Kidney glomerular epithelial cell (primary cell): ENCODE measurements at regions not wholly inside any gene's neighbourhood (a gene's known extent, or its start where the extent isn't known, plus 50 kb on each side); places are given as distances from the start of the nearest gene placed in this dataset.
"Not testable (repeated sequence)": the region's sequence is repeated elsewhere in the genome, so short reads cannot be mapped to it uniquely, and the experiment has no call there.

Experiments
- DNase-seq: peaks from one replicate; lab custom pipeline; 2025; lab: John Stamatoyannopoulos, UW

DNA sequence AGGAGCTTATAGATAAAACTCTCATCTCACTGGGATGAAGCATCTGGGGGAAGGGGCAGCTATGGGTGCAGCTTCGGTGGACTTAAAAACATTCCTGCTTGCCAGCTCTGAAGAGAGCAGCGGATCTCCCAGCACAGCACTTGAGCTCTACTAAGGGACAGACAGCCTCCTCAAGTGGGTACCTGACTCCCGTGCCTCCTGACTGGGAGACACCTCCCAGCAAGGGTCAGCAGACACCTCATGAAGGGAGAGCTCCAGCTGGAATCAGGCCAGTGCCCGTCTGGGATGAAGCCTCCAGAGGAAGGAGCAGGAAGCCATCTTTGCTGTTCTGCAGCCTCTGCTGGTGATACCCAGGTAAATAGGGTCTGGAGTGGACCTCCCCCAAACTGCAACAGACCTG, 345.2 kb upstream of the SYT1 start:
- DNase-seq: no peak

DNA sequence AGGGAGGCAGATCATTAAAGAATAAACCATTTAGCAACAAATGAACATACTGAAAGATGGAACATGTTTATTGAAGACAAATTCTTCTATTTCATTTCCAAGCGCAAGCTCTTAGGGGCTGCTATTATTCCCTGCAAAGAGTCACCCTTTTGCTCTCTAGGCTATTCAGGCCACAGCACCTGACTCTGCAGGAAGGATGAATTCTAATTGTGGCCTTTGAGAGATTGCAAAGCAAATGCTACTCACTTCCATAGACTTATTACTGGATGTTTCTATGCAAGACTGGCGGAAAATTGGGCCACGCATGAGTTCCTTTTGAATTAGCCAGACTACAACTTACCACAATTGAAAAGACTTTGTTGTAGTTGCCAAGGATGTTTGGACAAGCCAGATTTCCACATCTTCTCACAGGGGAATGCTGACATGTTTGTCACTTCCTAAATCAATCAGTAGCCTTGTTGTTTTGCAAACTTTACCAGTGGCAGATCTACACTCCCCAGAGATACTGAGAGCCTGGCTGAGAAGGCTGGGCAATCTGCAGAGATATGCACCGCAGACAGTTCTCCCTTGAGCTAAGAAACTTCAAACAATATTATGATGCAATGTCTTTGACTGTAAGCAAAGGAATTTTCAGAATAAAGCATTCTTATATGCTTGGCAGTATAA, 334.3 kb upstream of the SYT1 start:
- no peak for DNase-seq

DNA sequence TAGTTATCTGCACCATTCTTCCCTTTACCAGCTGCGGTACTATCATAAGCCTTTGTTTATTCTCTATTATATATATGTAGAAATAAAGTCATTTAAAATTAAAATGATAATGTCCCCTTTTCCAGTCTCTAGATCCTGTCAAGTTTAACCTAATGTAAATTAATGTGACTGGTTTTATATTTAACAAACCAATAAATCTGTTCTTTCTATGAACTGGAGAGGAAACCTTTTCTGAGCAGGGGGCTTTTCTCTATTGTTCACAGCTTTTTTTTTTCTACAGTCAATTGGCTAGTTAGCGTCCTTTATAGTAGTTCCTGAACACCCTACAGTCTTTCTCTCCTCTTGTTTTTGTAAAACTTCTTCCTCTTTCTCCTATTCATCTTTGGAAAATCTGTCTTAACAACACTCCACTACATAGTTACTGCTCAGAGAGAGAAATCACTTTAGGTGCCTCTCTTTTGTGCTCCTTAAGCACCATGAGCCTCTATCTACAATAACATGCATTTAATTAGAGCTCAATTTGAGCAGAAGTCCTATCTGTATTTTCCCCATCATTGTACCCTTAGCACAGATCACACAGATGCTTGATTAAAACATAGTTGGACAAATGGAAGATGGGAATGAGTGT, 332.6 kb upstream of the SYT1 start:
- no peak for DNase-seq

DNA sequence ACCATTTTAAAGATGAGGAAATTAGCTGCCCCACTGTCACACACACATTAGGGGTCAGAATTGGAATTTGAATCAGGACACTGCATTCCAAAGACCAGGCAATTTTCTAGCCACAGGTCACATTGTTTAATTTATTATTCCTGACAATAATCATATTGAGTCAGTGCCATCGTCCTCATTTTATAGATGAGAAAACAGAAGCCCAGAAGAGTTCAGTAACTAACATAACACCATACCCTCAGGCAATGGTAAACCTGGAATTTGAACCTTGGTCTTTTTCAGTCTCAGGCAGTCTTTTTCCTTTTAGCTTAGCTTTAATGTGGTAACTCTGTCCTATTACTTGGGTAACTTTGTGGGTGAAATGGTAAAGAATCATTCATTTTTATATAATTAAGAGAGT, 330.3 kb upstream of the SYT1 start:
- no peak for DNase-seq

DNA sequence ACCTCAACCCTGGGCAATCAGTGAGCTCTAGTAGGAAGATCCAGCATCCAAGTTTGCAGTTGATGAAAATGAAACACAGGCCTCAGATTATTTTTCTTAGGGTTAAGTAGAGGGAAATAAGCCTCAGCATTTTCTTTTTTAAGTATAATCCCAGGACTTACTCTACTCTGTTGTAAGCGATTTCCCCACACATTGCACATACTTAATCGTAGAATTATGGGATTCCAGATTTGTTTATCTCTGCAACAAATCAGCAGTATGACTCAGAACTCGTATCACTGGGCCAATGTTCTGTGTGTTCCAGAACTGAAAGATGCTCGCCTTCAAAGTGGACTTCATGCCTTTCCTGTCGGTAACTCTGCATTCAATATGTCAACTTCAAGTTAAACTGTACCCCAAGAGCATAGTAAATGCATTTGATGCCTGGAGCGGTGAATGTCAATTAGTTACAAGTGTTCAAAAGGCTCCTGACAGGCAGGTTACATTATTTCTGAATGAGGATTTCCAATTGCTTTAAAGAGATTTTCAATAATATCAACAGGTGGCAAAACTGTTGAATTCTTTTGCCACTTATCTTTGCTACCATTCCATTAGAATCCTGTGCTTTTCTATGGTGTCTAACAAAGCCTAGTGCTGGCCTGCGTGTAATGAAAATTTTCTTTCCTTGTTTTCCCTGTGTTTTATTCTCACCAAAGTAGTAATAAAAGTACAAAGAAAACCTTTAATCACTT, 323.8 kb upstream of the SYT1 start:
- DNase-seq: no peak

DNA sequence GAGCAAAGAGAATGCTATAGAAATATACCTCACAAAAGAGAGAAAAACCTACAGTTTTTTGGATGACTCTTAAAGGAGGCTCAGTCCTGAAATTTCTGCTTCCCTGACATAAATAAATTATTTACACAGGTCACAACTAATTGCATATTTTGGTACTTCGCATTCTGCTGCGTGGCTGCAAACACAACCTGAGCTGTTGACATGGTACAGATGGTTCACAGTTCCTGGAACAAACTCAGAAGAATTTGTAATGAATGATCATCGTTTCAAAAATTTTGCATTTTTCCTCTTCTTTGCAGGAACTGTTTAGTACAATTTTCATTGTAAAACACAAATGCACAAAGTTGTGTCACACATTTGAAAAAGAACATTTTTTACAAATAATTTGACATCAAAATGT, 313.7 kb upstream of the SYT1 start:
- no peak for DNase-seq

DNA sequence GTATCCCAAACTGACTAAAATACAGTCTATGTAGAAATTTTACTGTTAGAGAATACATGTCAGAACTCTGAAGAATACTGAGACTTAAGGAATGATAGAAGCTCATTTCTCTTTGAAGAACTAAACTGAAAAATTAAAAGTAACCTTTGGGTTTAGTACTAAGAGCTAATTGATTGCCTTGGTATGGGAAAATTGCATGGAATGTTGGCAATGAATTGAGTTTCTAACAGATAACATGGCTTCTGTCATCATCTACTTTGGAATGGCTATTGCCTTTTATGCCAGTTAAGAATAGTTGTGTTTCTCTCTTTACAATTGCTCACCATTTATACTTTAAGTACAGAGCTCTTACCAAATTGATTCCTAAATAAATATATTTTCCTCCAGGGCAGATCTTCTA, 308.8 kb upstream of the SYT1 start:
- no peak for DNase-seq

DNA sequence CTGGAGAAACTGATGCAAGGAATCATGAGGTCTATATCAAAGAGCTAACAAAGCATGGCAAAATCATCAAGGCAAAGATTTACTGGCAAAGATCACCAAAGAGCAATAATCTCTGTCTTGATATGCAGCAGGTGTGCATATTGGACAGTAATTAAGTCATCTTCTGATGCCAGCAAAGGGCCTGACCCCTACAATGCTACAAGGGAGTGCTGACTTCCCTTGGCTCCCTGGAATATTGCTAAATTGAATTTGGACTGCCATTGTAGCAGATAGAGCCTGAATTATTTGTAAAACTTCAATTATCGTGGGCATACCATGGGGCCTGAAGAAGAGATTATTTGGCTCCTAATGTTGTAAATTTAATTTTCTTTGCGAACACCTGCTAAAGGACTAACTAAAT, 307.9 kb upstream of the SYT1 start:
- DNase-seq: no peak

DNA sequence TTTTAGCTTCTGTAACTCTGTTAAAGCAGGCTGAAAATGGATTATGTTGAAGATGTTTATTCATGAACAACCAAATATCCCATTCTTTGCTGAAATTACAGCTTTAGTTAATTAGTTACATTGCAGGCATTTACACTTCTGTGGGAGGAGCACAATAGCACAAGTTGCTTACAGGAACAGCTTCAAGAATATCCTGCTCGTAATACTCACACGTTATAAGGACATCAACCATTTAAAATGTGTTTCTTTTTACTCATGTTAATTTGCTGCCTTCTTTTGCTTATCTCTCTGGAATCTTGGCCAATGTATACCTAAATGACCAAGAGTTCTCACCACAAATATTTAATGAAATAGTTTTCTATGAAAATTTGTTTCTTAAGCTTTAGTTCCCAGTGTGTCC, 305.2 kb upstream of the SYT1 start:
- DNase-seq: peak; percentile 34

DNA sequence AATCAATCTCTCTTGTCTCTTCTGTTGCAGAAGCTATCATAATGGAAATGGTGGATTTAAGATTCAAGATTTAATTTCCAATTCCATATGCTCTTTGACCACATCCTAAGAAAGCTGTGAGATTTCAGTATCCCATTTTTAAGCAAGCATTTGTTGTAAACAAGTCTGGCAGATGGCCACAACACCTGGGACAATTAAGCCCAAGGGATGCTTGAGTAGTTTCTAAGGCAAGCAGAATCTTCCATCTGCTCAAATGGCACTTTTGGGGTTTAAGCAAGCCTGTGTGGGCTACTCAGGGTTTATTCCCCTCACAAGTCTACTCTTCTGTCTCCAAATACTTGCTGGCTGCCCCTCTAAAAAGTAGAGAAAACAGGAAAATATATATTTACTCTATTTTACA, 304.7 kb upstream of the SYT1 start:
- DNase-seq: no peak

DNA sequence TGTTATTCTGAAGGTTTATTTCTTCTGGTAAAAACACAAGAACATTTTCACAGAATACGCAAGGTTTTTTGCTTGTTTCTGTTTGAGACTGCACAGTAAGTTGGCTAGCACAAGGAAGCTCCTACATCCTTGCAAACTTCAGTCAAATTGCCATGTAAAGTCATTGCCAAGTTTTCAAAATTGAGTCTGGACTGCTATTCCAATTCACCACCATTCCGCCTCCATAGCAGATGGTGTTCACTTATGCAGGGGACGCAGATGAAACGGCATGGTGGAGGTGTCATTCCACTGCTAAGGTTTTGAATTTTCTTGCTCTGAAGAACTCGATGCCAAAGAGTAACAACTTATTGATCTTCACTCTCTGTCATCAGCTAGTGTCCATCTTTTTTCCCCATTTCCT, 303.9 kb upstream of the SYT1 start:
- DNase-seq: no peak

DNA sequence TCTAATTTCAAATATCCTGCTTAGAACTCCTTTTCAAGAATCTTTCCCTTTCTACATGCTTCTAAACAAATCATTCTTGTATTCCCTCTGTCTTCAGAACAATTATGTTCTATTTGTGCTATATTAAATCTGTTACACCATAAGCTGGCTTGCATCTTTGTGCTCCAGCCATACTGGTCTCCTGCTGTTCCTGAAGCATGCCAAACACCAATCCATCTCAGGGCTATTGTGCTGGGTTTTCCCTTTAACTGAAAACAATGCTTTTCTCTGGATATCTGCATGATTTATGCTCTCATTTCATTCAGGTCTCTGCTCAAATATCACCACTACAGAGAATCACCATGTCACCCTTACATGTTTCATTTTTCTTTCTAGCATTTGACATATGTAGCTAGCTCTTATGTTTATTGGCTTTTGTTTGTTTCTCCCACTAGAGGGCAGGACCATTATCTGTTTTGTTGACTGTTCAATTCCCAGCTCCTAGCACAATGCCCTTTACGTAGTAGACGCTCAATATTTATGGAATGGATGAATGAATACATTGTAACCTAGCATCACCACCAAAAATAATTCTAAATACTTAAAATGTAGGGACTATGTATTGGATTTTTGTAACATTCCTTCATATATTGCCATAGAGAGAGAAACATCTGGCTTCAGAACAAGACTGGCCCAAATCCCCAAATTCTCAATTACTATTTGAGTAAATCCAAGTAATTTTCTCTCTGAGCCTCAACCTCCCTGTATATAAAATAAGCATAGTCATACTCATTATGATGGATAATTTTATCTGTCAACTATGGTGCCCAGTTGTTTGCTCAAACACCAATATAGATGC, 302.0 kb upstream of the SYT1 start:
- DNase-seq: no peak

DNA sequence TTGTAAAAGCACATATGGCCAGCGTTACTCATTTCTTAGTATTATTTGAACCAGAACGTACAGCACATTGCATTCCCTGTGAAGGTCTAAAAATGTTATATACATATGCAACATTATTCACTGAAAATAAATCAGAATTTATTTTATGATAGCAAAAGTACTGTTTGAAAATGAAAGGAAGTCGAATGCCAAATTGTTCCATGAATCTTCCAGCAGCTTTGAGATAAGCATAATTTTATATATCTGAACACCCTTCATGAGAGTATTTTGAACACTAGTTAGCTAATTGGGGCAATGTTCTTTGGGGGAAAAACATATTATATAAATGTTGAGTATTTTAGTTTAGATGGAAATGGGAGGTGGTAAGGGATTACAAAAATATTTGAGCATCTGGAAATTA, 300.7 kb upstream of the SYT1 start:
- DNase-seq: no peak

DNA sequence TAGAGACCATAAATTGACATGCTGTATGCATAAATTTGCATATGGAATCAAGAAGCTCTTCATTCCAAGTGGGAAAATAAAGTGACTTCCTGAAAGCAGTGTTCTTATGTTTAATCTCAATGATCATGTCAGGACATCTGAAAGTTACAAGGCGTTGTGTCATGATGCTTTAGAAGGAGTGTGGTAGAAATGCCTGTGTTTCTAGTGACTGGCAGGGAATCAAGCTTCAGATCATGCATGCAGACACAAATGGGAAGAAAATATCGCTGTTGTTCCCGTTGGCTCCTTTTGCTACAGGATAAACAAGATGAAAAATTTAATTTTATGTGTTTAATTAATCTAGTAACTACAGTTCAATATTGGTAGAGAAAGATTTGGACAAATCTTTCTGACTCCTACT, 298.1 kb upstream of the SYT1 start:
- no peak for DNase-seq

DNA sequence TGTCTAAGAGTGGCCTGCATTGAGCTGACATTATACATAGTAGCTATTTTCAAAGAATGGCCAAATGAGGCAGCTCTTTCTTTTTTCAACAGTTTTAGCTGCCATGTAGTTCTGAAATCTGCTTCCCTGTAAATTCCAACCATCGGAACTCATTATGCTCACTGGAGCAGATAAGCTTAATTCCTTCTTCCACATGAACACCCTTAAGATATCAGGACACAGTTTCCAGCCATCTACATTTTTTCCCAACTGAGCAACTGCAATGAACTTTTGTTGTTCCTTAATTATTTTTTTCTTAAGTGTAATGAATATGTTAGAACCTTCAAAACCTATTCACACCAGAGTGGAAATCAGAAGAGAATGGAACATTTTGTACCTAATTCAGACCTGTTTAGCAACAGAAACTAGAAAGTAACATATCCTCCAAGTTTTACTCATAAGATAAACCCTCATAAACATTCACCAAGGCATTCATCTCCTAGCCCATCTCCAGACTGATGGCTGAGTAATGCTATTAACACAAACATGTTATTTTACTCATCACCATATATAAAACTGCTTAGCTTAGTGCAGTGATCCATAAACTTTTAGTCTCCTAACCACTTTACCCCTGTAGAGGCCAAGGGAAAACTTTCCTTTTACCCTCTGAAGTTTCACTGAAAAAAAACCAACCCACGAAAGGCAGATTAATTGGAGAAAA, 296.1 kb upstream of the SYT1 start:
- peak; percentile 70 for DNase-seq

DNA sequence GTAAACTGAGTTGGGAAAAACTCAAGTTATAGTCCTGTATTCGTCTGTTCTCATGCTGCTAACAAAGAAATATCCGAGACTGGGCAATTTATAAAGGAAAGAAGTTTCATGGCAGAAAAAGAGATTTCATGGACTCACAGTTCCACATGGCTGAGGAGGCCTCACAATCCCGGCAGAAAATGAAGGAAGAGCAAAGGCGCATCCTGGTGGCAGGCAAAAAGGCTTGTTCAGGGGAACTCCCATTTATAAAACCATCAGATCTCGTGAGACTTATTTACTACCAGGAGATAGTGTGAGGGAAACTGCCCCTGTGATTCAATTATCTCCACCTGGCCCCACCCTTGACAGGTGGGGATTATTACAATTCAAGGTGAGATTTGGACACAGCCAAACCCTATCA, 292.6 kb upstream of the SYT1 start:
- no peak for DNase-seq

DNA sequence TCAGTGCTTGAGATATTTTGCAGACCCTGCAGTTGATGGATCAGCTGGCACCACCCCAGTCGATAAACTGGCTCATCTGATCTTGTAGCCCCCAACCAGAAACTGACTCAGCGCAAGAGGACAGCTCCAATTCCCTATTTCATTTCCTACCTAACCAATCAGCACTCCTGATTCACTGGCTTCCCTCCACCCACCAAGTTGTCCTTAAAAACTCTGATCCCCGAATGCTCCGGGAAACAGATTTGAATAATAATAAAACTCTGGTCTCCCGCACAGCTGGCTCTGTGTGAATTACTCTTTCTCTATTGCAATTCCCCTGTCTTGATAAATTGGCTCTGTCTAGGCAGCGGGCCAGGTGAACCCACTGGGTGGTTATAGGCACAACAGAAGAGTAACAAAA, 289.4 kb upstream of the SYT1 start:
- not testable (repeated sequence) for DNase-seq

DNA sequence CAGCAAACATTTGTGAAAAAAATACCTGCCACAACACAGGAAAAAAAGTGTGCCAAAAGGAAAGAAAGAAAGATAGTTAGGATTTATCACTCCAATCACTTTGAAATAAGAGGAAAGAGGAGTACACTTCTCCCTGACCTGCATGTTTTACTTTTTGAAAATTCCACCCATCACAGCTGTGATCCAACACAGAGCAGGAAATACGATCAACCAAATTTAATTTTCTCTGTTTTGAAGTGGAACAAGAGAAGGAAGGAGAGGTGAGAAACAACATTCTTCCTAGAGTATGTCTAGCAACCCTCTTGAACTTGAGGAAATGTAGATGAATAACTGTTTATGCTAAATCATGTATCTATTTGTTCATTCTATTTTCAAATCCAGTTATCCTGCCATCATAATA, 284.7 kb upstream of the SYT1 start:
- DNase-seq: no peak

DNA sequence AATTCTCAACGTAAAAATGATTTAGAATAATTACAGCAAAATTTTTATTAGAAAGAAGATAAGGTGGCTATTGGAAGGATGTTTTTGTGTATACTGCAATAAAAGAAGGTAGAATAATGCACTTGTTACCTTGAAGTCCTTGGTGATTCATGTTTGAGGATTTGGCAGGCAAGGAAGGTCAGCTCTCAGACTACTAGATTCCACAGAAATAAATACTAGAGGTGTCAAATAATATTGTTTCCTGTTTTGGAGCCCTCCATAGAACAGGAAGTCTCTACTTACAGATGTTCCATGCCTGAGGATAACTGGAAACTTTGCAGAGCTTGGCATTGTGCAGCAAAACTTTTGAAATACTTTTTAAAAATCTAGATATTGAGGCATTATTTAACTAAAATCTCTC, 284.3 kb upstream of the SYT1 start:
- DNase-seq: no peak

DNA sequence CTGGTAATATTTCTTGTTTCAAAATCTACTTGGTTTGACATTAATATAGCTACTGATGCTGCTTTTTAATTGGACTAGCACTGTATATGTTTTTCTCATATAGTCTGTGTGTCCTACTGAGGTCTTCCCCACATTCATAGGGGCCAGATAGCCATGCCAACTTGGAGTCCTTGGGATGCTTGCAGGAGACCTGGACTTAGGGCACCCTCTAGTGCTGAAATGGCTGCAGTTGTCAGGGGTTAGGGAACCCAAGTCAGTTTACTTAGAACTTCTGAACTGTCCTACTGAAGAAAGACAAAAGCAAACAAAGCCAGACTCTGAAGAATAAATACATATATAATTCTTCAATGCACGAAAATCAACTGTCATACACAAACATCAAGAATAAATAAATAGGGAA, 279.9 kb upstream of the SYT1 start:
- no peak for DNase-seq

DNA sequence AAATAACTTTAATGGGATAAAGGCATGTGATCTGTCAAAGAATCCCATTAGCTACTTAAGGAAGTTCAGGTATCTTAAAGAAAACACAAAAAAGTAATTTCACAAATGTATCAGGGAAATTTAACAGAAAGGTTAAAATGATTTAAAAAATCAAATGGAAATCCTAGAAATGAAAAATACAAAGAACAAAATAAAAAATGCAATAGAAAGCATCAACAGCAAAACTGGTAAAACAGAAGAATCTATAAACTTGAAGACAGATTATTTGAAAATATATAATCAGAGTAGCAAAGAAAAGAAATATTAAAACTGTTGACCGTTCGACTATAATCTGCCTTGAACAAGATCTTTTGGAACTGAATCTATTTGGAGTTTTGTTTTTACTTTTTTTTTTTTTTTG, 279.4 kb upstream of the SYT1 start:
- no peak for DNase-seq

DNA sequence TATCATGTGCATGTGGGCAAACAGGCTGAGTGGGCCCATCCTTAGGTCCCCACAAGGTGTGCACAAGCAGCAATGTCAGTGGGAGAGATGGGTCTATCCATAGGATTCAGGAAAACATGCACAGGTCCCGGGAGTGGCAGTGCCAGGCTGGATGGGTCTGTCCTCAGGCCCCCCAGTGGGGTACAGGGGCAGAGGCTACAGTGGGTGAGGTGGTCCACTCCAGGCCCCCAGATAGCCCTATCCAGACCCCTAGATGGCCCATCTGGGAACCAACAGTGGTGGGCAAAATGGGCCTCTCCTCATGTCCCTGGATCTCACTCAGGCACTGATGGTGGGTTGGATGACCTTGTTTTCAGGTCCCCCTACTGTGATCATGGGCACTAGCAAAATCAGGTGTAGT, 277.8 kb upstream of the SYT1 start:
- DNase-seq: no peak
